HCT116 (cell line): ENCODE measurements at regions not wholly inside any gene's neighbourhood (a gene's known extent, or its start where the extent isn't known, plus 50 kb on each side); places are given as distances from the start of the nearest gene placed in this dataset.

Source experiments
- ATAC-seq: fragments of 200-7000 bp; cut with Tn5 transposase; 2 replicates; pipeline ENCODE4 v1.9.1; 2020; ENCODE audit warnings: mild to moderate bottlenecking, moderate library complexity
- BruUV-seq: library from RNA; stranded (reverse); fragments of 400-500 nt; replicated peaks from 2 replicates; lab custom pipeline; 2021; lab: Mats Ljungman, UMichigan
- CTCF ChIA-PET: fragments of 300-600 bp; sonication (Branson Sonifier 250); formaldehyde crosslinking; loops from one replicate; lab custom pipeline; 2021; ENCODE audit warnings: antibody characterized with exemption; lab: Charles Lee
- POLR2A ChIA-PET: fragments of 300-600, 350-600 bp; sonication (Branson Sonifier 250); formaldehyde crosslinking; loops from one replicate; lab custom pipeline; 2021; ENCODE audit warnings: antibody characterized with exemption; lab: Charles Lee
- RAD21 ChIA-PET, 2 experiments: fragments of 300-600 bp; sonication (Branson Sonifier 250); formaldehyde crosslinking; loops; one replicate each; lab custom pipeline; 2023; ENCODE audit warnings: low total read pairs in 2 of 2; ENCODE audit not compliant: uncharacterized antibody in 2 of 2, unreplicated experiment in 2 of 2, low non-redundant PET in 1 of 2; lab: Charles Lee
- DNase-seq: peaks from one replicate; pipeline ENCODE4 v3.0.0-alpha.2; 2010; ENCODE audit warnings: low read depth, low spot score
- H2AFZ ChIP-seq: fragments of 200-600 bp; shearing (Covaris generic), sonication (generic); 2 replicates; pipeline ENCODE4 v1.6.1; 2017; ENCODE audit warnings: low read depth, mixed run types, mixed read lengths, antibody characterized with exemption, low read length; ENCODE audit not compliant: poor library complexity, severe bottlenecking
- H3K27ac ChIP-seq: 2 replicates; pipeline ENCODE4 v1.5.1; 2012; ENCODE audit warnings: low read depth, low read length
- H3K27me3 ChIP-seq: fragments of 200-600 bp; sonication (generic); 2 replicates; pipeline ENCODE4 v1.6.1; 2016; ENCODE audit warnings: mixed run types, low read length, mixed read lengths; ENCODE audit not compliant: insufficient read depth
- H3K36me3 ChIP-seq, 2 experiments: fragments of 200-500 bp in 1 of 2; fragments of 200-600 bp in 1 of 2; sonication (Bioruptor generic) in 1 of 2; sonication (generic) in 1 of 2; 2 replicates each; pipeline versions ENCODE4 v1.5.1 to v1.6.1; 2014 to 2016; ENCODE audit warnings: low read length in 2 of 2, inconsistent platforms in 1 of 2, mixed read lengths in 1 of 2, mixed run types in 1 of 2; ENCODE audit not compliant: insufficient read depth in 2 of 2, control insufficient read depth in 1 of 2
- H3K4me1 ChIP-seq, 2 experiments: fragments of 200-600 bp in 1 of 2; sonication (generic) in 1 of 2; 2 replicates each; pipeline versions ENCODE4 v1.5.1 to v1.6.1; 2012 to 2017; ENCODE audit warnings: low read length in 2 of 2, inconsistent platforms in 1 of 2, mild to moderate bottlenecking in 1 of 2, mixed read lengths in 1 of 2, mixed run types in 1 of 2, moderate library complexity in 1 of 2; ENCODE audit not compliant: insufficient read depth in 2 of 2, control insufficient read depth in 1 of 2
- H3K4me2 ChIP-seq: fragments of 200-600 bp; sonication (generic); 2 replicates; pipeline ENCODE4 v1.6.1; 2017; ENCODE audit warnings: mixed run types, low read length, mixed read lengths
- H3K4me3 ChIP-seq, 2 experiments: fragments of 200-600 bp in 1 of 2; sonication (generic) in 1 of 2; replicated peaks in 1 of 2; 2 replicates each; pipeline ENCODE4 v1.5.1; 2011 to 2016; ENCODE audit warnings: low read length in 2 of 2, control low read depth in 1 of 2, low read depth in 1 of 2, mild to moderate bottlenecking in 1 of 2, mixed read lengths in 1 of 2, mixed run types in 1 of 2
- H3K79me2 ChIP-seq: fragments of 200-600 bp; sonication (generic); 2 replicates; pipeline ENCODE4 v1.6.1; 2017; ENCODE audit warnings: mild to moderate bottlenecking, mixed run types, low read length, moderate library complexity, mixed read lengths; ENCODE audit not compliant: insufficient read depth
- H3K9ac ChIP-seq: fragments of 200-600 bp; sonication (generic); 2 replicates; pipeline ENCODE4 v1.6.1; 2016; ENCODE audit warnings: low read length, mixed read lengths
- H3K9me2 ChIP-seq: fragments of 200-600 bp; sonication (generic), shearing (Covaris generic); 2 replicates; pipeline ENCODE4 v1.6.1; 2017; ENCODE audit warnings: mixed run types, mild to moderate bottlenecking, moderate library complexity; ENCODE audit not compliant: insufficient read depth
- H3K9me3 ChIP-seq, 2 experiments: fragments of 200-500 bp in 1 of 2; fragments of 200-600 bp in 1 of 2; sonication (Bioruptor generic) in 1 of 2; sonication (generic) in 1 of 2; 2 replicates each; pipeline ENCODE4 v1.6.1; 2014 to 2017; ENCODE audit warnings: low read length in 2 of 2, mixed read lengths in 2 of 2, inconsistent platforms in 1 of 2, low read depth in 1 of 2, mild to moderate bottlenecking in 1 of 2, mixed run types in 1 of 2, moderate library complexity in 1 of 2; ENCODE audit not compliant: control insufficient read depth in 1 of 2, insufficient read depth in 1 of 2
- H4K20me1 ChIP-seq: fragments of 200-600 bp; sonication (generic), shearing (Covaris generic); 2 replicates; pipeline ENCODE4 v1.6.1; 2017; ENCODE audit warnings: mixed run types, mild to moderate bottlenecking, moderate library complexity; ENCODE audit not compliant: insufficient read depth
- CBX3 ChIP-seq: IDR thresholded peaks from 2 replicates; pipeline ENCODE4 v1.6.1; 2012; ENCODE audit warnings: low read depth
- CTCF ChIP-seq, 3 experiments: fragments of 200-600 bp in 1 of 3; sonication (generic) in 1 of 3; IDR thresholded peaks in 2 of 3; conservative IDR thresholded peaks in 1 of 3; 2 replicates each; pipeline ENCODE4 v1.5.1; 2012 to 2017; ENCODE audit warnings: low read depth in 2 of 3, low read length in 2 of 3, antibody characterized with exemption in 1 of 3, borderline replicate concordance in 1 of 3, control low read depth in 1 of 3, mild to moderate bottlenecking in 1 of 3, mixed read lengths in 1 of 3, mixed run types in 1 of 3, moderate library complexity in 1 of 3; ENCODE audit not compliant: insufficient read depth in 1 of 3
- EGR1 ChIP-seq: IDR thresholded peaks from 2 replicates; pipeline ENCODE4 v1.6.1; 2012; ENCODE audit warnings: low read depth
- EZH2 ChIP-seq: fragments of 200-600 bp; sonication (generic); IDR thresholded peaks from 2 replicates; pipeline ENCODE4 v1.6.1; 2017; ENCODE audit warnings: antibody characterized with exemption, mixed run types
- EZH2phosphoT487 ChIP-seq: fragments of 200-600 bp; IDR thresholded peaks from 2 replicates; pipeline ENCODE4 v1.6.1; 2018; ENCODE audit warnings: antibody characterized with exemption, borderline replicate concordance
- FOSL1 ChIP-seq: IDR thresholded peaks from 2 replicates; pipeline ENCODE4 v1.6.1; 2012; ENCODE audit warnings: low read depth
- JUND ChIP-seq: IDR thresholded peaks from 2 replicates; pipeline ENCODE4 v1.6.1; 2012
- POLR2A ChIP-seq: IDR thresholded peaks from 2 replicates; pipeline ENCODE4 v1.7.0; 2011; ENCODE audit warnings: borderline replicate concordance; ENCODE audit not compliant: insufficient read depth, insufficient read length; ENCODE audit errors: extremely low read depth
- RAD21 ChIP-seq: IDR thresholded peaks from 2 replicates; pipeline ENCODE4 v1.6.1; 2012; ENCODE audit warnings: low read depth, mild to moderate bottlenecking
- REST ChIP-seq: IDR thresholded peaks from 2 replicates; pipeline ENCODE4 v1.6.1; 2012; ENCODE audit warnings: low read depth
- SIN3A ChIP-seq: IDR thresholded peaks from 2 replicates; pipeline ENCODE4 v1.6.1; 2012; ENCODE audit warnings: low read depth
- SP1 ChIP-seq: IDR thresholded peaks from 2 replicates; pipeline ENCODE4 v1.6.1; 2012; ENCODE audit warnings: low read depth
- SRF ChIP-seq: IDR thresholded peaks from 2 replicates; pipeline ENCODE4 v1.6.1; 2012; ENCODE audit warnings: low read depth
- TCF7L2 ChIP-seq: IDR thresholded peaks from 2 replicates; pipeline ENCODE4 v1.7.0; 2011; ENCODE audit warnings: borderline replicate concordance, inconsistent platforms; ENCODE audit not compliant: insufficient read depth, insufficient read length; ENCODE audit errors: extremely low read depth
- YY1 ChIP-seq: IDR thresholded peaks from 2 replicates; pipeline ENCODE4 v1.6.1; 2011; ENCODE audit warnings: low read length, low read depth, moderate library complexity, mild to moderate bottlenecking; ENCODE audit not compliant: insufficient replicate concordance; ENCODE audit errors: extremely low read depth
- ZBTB33 ChIP-seq: IDR thresholded peaks from 2 replicates; pipeline ENCODE4 v1.6.1; 2011; ENCODE audit warnings: mild to moderate bottlenecking, low read length, moderate library complexity; ENCODE audit not compliant: insufficient replicate concordance; ENCODE audit errors: extremely low read depth
- ZFX ChIP-seq: fragments of 450-650 bp; IDR thresholded peaks from 2 replicates; pipeline ENCODE4 v1.6.1; 2017
- intact Hi-C: fragments of 100-400 bp; cut with micrococcal nuclease; formaldehyde crosslinking; loops from 2 replicates; pipeline ENCODE4 v1.10.0; 2022

GRCh38 chr9:38235244-38235643 is 157.3 kb upstream of the ALDH1B1 start:
- no peak overlapping the region for H3K9ac ChIP-seq
- TF ChIP-seq TCF7L2 (no peak), SP1 (no peak), YY1 (no peak), ZFX (no peak), ZBTB33 (no peak), FOSL1 (no peak), POLR2A (no peak), EGR1 (no peak), JUND (no peak), SIN3A (no peak), SRF (no peak), RAD21 (no peak), EZH2 (no peak), CBX3 (no peak), EZH2phosphoT487 (no peak), REST (no peak), CTCF (IDR thresholded peaks at IDR 0.05 in 2 of 3, conservative IDR thresholded peaks at IDR 0.05 in 1 of 3; ENCODE audit: borderline replicate concordance in 1 of 3, insufficient read depth in 1 of 3, low read depth in 2 of 3, low read length in 2 of 3) (no peak)
- POLR2A ChIA-PET, result no interaction called here
- H2AFZ ChIP-seq, result no peak overlapping the region
- BruUV-seq, result no TSS peak
- no peaks in the 10 kb centered on the region for H3K79me2 ChIP-seq
- RAD21 ChIA-PET, result no interaction called here
- H4K20me1 ChIP-seq, result no peaks in the 10 kb centered on the region
- no peaks in the 10 kb centered on the region for H3K36me3 ChIP-seq
- H3K9me2 ChIP-seq, result no peaks in the 10 kb centered on the region
- peaks cover 0 to 6% of the 10 kb centered on the region in 2 experiments; a peak in 1 of 4 replicates for H3K4me1 ChIP-seq
- DNase-seq (no peak), ATAC-seq (no peak)
- no peak overlapping the region for H3K4me2 ChIP-seq
- H3K27ac ChIP-seq, result no peak overlapping the region
- no peak overlapping the region for H3K4me3 ChIP-seq
- no peaks in the 10 kb centered on the region for H3K27me3 ChIP-seq
- CTCF ChIA-PET, result no interaction called here
- intact Hi-C loops, result no loop called here
- no peaks in the 10 kb centered on the region for H3K9me3 ChIP-seq
